H1 (cell line): ENCODE measurements at regions not wholly inside any gene's neighbourhood (a gene's known extent, or its start where the extent isn't known, plus 50 kb on each side); places are given as distances from the start of the nearest gene placed in this dataset.

ENCODE experiments used
- CTCF ChIA-PET: fragments of 300-600 bp; sonication (Branson Sonifier 250); formaldehyde crosslinking; loops from one replicate; lab custom pipeline; 2021; ENCODE audit not compliant: partially characterized antibody; lab: Charles Lee
- POLR2A ChIA-PET: fragments of 300-600 bp; sonication (Branson Sonifier 250); formaldehyde crosslinking; loops from one replicate; lab custom pipeline; 2021; ENCODE audit warnings: inconsistent platforms; ENCODE audit not compliant: partially characterized antibody; lab: Charles Lee
- DNase-seq, 2 experiments: peaks; one replicate each; pipeline versions ENCODE4 v3.0.0 to v3.0.0-alpha.2; 2010 to 2022; ENCODE audit warnings: low spot score in 2 of 2, low read depth in 1 of 2, mixed read lengths in 1 of 2
- FAIRE-seq: peaks from 2 replicates; lab custom pipeline; 2011; peaks lifted over from hg19 to GRCh38; lab: Jason Lieb, UNC
- H2AFZ ChIP-seq: 2 replicates; pipeline ENCODE4 v1.8.1; 2012; ENCODE audit warnings: low read length, inconsistent platforms
- H2AK5ac ChIP-seq: 2 replicates; pipeline ENCODE4 v1.6.1; 2013; ENCODE audit warnings: low read depth, low read length
- H2BK120ac ChIP-seq: replicated peaks from 2 replicates; pipeline ENCODE3; 2013; ENCODE audit warnings: low read depth, low read length, inconsistent platforms
- H2BK12ac ChIP-seq: 2 replicates; pipeline ENCODE4 v1.6.1; 2013; ENCODE audit warnings: low read depth, low read length
- H2BK15ac ChIP-seq: 2 replicates; pipeline ENCODE4 v1.6.1; 2013; ENCODE audit warnings: low read length
- H2BK20ac ChIP-seq: 2 replicates; pipeline ENCODE4 v1.6.1; 2013; ENCODE audit warnings: low read length
- H2BK5ac ChIP-seq: 2 replicates; pipeline ENCODE4 v1.6.1; 2013; ENCODE audit warnings: low read depth, low read length
- H3K14ac ChIP-seq: 2 replicates; pipeline ENCODE4 v1.6.1; 2013; ENCODE audit warnings: inconsistent platforms; ENCODE audit not compliant: insufficient read length
- H3K18ac ChIP-seq: 2 replicates; pipeline ENCODE4 v1.6.1; 2013; ENCODE audit warnings: low read length; ENCODE audit errors: extremely low read depth
- H3K23ac ChIP-seq: 2 replicates; pipeline ENCODE4 v1.6.1; 2013; ENCODE audit warnings: inconsistent platforms; ENCODE audit not compliant: insufficient read length
- H3K23me2 ChIP-seq: 2 replicates; pipeline ENCODE4 v1.6.1; 2013; ENCODE audit warnings: low read depth, low read length
- H3K27ac ChIP-seq: 2 replicates; pipeline ENCODE4 v1.6.1; 2011; ENCODE audit warnings: low read depth, low read length, inconsistent platforms
- H3K27me3 ChIP-seq, 4 experiments: replicated peaks in 1 of 4; 1 replicate in 1 of 4; 2 replicates in 3 of 4; pipeline versions ENCODE4 v1.6.1 to v1.8.1; 2011 to 2013; ENCODE audit warnings: low read length in 3 of 4, mild to moderate bottlenecking in 3 of 4, inconsistent platforms in 2 of 4, mixed read lengths in 2 of 4, moderate library complexity in 1 of 4; ENCODE audit not compliant: control insufficient read depth in 3 of 4, insufficient read depth in 3 of 4; ENCODE audit errors: extremely low read depth in 1 of 4
- H3K36me3 ChIP-seq, 4 experiments: 2 replicates each; pipeline versions ENCODE4 v1.6.1 to v1.8.1; 2011 to 2013; ENCODE audit warnings: mild to moderate bottlenecking in 4 of 4, low read length in 3 of 4, moderate library complexity in 2 of 4, control low read depth in 1 of 4, inconsistent platforms in 1 of 4; ENCODE audit not compliant: insufficient read depth in 4 of 4, control insufficient read depth in 2 of 4
- H3K4ac ChIP-seq: replicated peaks from 2 replicates; pipeline ENCODE3; 2013; ENCODE audit warnings: low read length, low read depth, mixed read lengths, inconsistent platforms; ENCODE audit not compliant: insufficient read length
- H3K4me1 ChIP-seq, 4 experiments: replicated peaks in 1 of 4; 1 replicate in 1 of 4; 2 replicates in 3 of 4; pipeline versions ENCODE4 v1.6.1 to v1.8.1; 2011 to 2013; ENCODE audit warnings: low read length in 3 of 4, inconsistent platforms in 2 of 4, mixed read lengths in 1 of 4; ENCODE audit not compliant: insufficient read depth in 4 of 4, control insufficient read depth in 3 of 4
- H3K4me2 ChIP-seq, 2 experiments: 2 replicates each; pipeline versions ENCODE4 v1.6.1 to v1.8.1; 2011 to 2013; ENCODE audit warnings: low read depth in 2 of 2, low read length in 2 of 2, control low read depth in 1 of 2, inconsistent platforms in 1 of 2, mild to moderate bottlenecking in 1 of 2; ENCODE audit not compliant: insufficient read depth in 1 of 2
- H3K4me3 ChIP-seq, 4 experiments: fragments of 200-600, 300-600 bp in 1 of 4; sonication (generic), shearing (Covaris generic), sonication (Bioruptor Twin) in 1 of 4; 2 replicates each; pipeline versions ENCODE4 v1.5.1 to v1.8.1; 2011 to 2016; ENCODE audit warnings: low read length in 4 of 4, low read depth in 3 of 4, control low read depth in 2 of 4, inconsistent platforms in 2 of 4, mild to moderate bottlenecking in 2 of 4, mixed read lengths in 1 of 4, moderate library complexity in 1 of 4; ENCODE audit not compliant: insufficient read depth in 2 of 4; ENCODE audit errors: extremely low read depth in 1 of 4
- H3K56ac ChIP-seq: replicated peaks from 2 replicates; pipeline ENCODE3; 2013; ENCODE audit warnings: low read depth, mild to moderate bottlenecking, mixed read lengths, low read length, inconsistent platforms; ENCODE audit not compliant: insufficient read length
- H3K79me1 ChIP-seq: 2 replicates; pipeline ENCODE4 v1.6.1; 2013; ENCODE audit warnings: low read depth, low read length, control low read depth
- H3K79me2 ChIP-seq, 2 experiments: 2 replicates each; pipeline versions ENCODE4 v1.6.1 to v1.8.1; 2012 to 2013; ENCODE audit warnings: low read length in 2 of 2, mild to moderate bottlenecking in 2 of 2, inconsistent platforms in 1 of 2; ENCODE audit not compliant: insufficient read depth in 2 of 2, control insufficient read depth in 1 of 2
- H3K9ac ChIP-seq, 4 experiments: replicated peaks in 1 of 4; 1 replicate in 1 of 4; 2 replicates in 3 of 4; pipeline versions ENCODE4 v1.6.1 to v1.8.1; 2011 to 2013; ENCODE audit warnings: low read depth in 3 of 4, low read length in 3 of 4, control low read depth in 2 of 4, mild to moderate bottlenecking in 2 of 4, moderate library complexity in 2 of 4, inconsistent platforms in 1 of 4; ENCODE audit errors: extremely low read depth in 1 of 4
- H3K9me3 ChIP-seq, 2 experiments: 2 replicates each; pipeline versions ENCODE4 v1.6.1 to v1.8.1; 2012 to 2013; ENCODE audit warnings: mild to moderate bottlenecking in 2 of 2, moderate library complexity in 2 of 2, control low read depth in 1 of 2, inconsistent platforms in 1 of 2, low read depth in 1 of 2, low read length in 1 of 2, mixed read lengths in 1 of 2; ENCODE audit not compliant: insufficient read depth in 2 of 2
- H4K20me1 ChIP-seq, 2 experiments: replicated peaks in 1 of 2; 2 replicates each; pipeline versions ENCODE3 to v1.8.1; 2011 to 2013; ENCODE audit warnings: inconsistent platforms in 2 of 2, low read length in 2 of 2, mild to moderate bottlenecking in 1 of 2; ENCODE audit not compliant: insufficient read depth in 2 of 2, control insufficient read depth in 1 of 2
- H4K5ac ChIP-seq: 2 replicates; pipeline ENCODE4 v1.6.1; 2013; ENCODE audit warnings: low read length, low read depth, mixed read lengths, inconsistent platforms; ENCODE audit not compliant: insufficient read length
- H4K8ac ChIP-seq: 2 replicates; pipeline ENCODE4 v1.8.0; 2013; ENCODE audit warnings: mild to moderate bottlenecking, moderate library complexity, low read length, inconsistent platforms; ENCODE audit not compliant: insufficient read depth; ENCODE audit errors: extremely low read depth
- H4K91ac ChIP-seq: replicated peaks from 2 replicates; pipeline ENCODE3; 2013; ENCODE audit warnings: low read length, mixed read lengths, inconsistent platforms; ENCODE audit not compliant: insufficient read length
- ASH2L ChIP-seq: fragments of 200-600, 300-600 bp; sonication (generic); IDR thresholded peaks from one replicate; pipeline ENCODE4 v1.7.1; 2017; ENCODE audit warnings: low read length
- BRCA1 ChIP-seq: IDR thresholded peaks from 2 replicates; pipeline ENCODE4 v1.6.1; 2012; ENCODE audit warnings: low read depth, low read length, improper control_type of control experiment
- CBX5 ChIP-seq: fragments of 300-800, 300-1000 bp; sonication (generic); IDR thresholded peaks from 2 replicates; pipeline ENCODE4 v1.7.1; 2016; ENCODE audit warnings: antibody characterized with exemption, low read length, low read depth
- GABPA ChIP-seq: IDR thresholded peaks from 2 replicates; pipeline ENCODE4 v1.6.1; 2011; ENCODE audit warnings: mild to moderate bottlenecking, low read length, moderate library complexity, borderline replicate concordance; ENCODE audit not compliant: insufficient read depth
- GTF2F1 ChIP-seq: IDR thresholded peaks from 2 replicates; pipeline ENCODE4 v1.6.1; 2012; ENCODE audit warnings: low read depth, low read length, improper control_type of control experiment, borderline replicate concordance
- NRF1 ChIP-seq: IDR thresholded peaks from 2 replicates; pipeline ENCODE4 v1.6.1; 2011; ENCODE audit warnings: mild to moderate bottlenecking, low read depth, low read length, improper control_type of control experiment
- SAP30 ChIP-seq: fragments of 300-600 bp; sonication (generic); IDR thresholded peaks from 2 replicates; pipeline ENCODE4 v1.7.1; 2012; ENCODE audit warnings: low read length, moderate library complexity, mild to moderate bottlenecking, inconsistent platforms; ENCODE audit not compliant: insufficient read depth, insufficient replicate concordance
- SP1 ChIP-seq: IDR thresholded peaks from 2 replicates; pipeline ENCODE4 v1.6.1; 2011; ENCODE audit warnings: low read depth, low read length
- TF ChIP-seq, protein P1 (sequence below), 3 experiments: IDR thresholded peaks; 1 replicate in 2 of 3; 2 replicates in 1 of 3; pipeline versions ENCODE4 v1.5.1 to v1.6.1; 2011; ENCODE audit warnings: low read length in 3 of 3, mild to moderate bottlenecking in 3 of 3, inconsistent platforms in 2 of 3, low read depth in 1 of 3, moderate library complexity in 1 of 3; ENCODE audit not compliant: insufficient read depth in 1 of 3; ENCODE audit errors: control extremely low read depth in 1 of 3
- TF ChIP-seq, protein P2 (sequence below): IDR thresholded peaks from 2 replicates; pipeline ENCODE4 v1.6.1; 2011; ENCODE audit warnings: low read length, improper control_type of control experiment

DNA sequence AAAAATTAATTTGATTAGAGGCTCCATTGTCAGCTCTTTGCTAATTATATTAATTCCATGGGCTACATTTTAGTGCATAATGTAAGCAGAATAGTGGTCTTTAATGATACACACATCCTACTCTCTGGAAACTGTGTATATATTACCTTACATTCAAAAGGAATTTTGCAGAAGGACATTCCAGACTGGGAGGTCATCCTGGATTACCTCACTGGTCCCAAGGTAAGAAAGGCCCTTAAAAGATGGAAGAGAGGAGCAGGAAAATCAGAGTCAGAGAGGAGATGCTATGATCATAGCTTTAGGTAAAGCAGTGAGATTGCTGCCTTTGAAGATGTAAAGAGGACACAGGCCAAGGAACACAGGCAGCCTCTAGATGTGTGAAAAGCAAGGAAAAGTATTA lies 1180.8 kb downstream of the CDH12 start:
- Histone ChIP-seq H4K5ac (no peak overlapping the region), H3K18ac (no peak overlapping the region), H3K9me3 (no peaks in the 10 kb centered on the region), H2BK15ac (no peak overlapping the region), H2AK5ac (no peak overlapping the region), H3K27me3 (no peaks in the 10 kb centered on the region), H2BK5ac (no peak overlapping the region), H3K4me2 (no peak overlapping the region), H3K14ac (no peak overlapping the region), H2BK12ac (no peak overlapping the region), H3K23me2 (no peaks in the 10 kb centered on the region), H3K4me3 (no peak overlapping the region), H4K8ac (no peak overlapping the region), H3K23ac (no peak overlapping the region), H3K56ac (no peak overlapping the region), H2AFZ (0 out of 2 replicates have a peak overlapping the region, but pooled peaks have one; percentile 72), H4K20me1 (peaks cover 0 to 3% of the 10 kb centered on the region in 2 experiments), H2BK20ac (no peak overlapping the region), H4K91ac (no peak overlapping the region), H3K4ac (no peak overlapping the region), H3K27ac (no peak overlapping the region), H3K36me3 (no peaks in the 10 kb centered on the region), H3K79me1 (no peaks in the 10 kb centered on the region), H3K79me2 (no peaks in the 10 kb centered on the region), H3K4me1 (no peaks in the 10 kb centered on the region), H2BK120ac (no peak overlapping the region), H3K9ac (no peak overlapping the region)
- POLR2A ChIA-PET, result no interaction called here
- DNase-seq (no peak), FAIRE-seq (no peak)
- CTCF ChIA-PET, result interaction anchor here (0.9 kb wide), 1 partner anchor 702 kb away, joined by 3 read pairs; no protein-coding TSS in a partner anchor
- no peak for TF ChIP-seq BRCA1
- TF ChIP-seq, protein P1, sequence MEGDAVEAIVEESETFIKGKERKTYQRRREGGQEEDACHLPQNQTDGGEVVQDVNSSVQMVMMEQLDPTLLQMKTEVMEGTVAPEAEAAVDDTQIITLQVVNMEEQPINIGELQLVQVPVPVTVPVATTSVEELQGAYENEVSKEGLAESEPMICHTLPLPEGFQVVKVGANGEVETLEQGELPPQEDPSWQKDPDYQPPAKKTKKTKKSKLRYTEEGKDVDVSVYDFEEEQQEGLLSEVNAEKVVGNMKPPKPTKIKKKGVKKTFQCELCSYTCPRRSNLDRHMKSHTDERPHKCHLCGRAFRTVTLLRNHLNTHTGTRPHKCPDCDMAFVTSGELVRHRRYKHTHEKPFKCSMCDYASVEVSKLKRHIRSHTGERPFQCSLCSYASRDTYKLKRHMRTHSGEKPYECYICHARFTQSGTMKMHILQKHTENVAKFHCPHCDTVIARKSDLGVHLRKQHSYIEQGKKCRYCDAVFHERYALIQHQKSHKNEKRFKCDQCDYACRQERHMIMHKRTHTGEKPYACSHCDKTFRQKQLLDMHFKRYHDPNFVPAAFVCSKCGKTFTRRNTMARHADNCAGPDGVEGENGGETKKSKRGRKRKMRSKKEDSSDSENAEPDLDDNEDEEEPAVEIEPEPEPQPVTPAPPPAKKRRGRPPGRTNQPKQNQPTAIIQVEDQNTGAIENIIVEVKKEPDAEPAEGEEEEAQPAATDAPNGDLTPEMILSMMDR (IDR thresholded peaks at IDR 0.05; ENCODE audit: control extremely low read depth in 1 of 3, insufficient read depth in 1 of 3, low read depth in 1 of 3, low read length in 3 of 3), result no peak
- TF ChIP-seq CBX5, result no peak
- TF ChIP-seq GTF2F1, result no peak
- no peak for TF ChIP-seq GABPA
- no peak for TF ChIP-seq ASH2L
- no peak for TF ChIP-seq SAP30
- no peak for TF ChIP-seq NRF1
- no peak for TF ChIP-seq SP1
- TF ChIP-seq, protein P2, sequence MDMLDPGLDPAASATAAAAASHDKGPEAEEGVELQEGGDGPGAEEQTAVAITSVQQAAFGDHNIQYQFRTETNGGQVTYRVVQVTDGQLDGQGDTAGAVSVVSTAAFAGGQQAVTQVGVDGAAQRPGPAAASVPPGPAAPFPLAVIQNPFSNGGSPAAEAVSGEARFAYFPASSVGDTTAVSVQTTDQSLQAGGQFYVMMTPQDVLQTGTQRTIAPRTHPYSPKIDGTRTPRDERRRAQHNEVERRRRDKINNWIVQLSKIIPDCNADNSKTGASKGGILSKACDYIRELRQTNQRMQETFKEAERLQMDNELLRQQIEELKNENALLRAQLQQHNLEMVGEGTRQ, result no peak
